Endodermal cell (in vitro differentiated cells): ENCODE measurements at regions not wholly inside any gene's neighbourhood (a gene's known extent, or its start where the extent isn't known, plus 50 kb on each side); places are given as distances from the start of the nearest gene placed in this dataset.
A peak's percentile ranks its signal among the peaks of the same experiment; 100 is the strongest.

ENCODE experiments used
- DNase-seq: peaks from one replicate; pipeline ENCODE4 v3.0.0-alpha.2; 2017
- H3K27ac ChIP-seq: 2 replicates; pipeline ENCODE4 v1.5.1; 2013; ENCODE audit warnings: mild to moderate bottlenecking, low read depth, low read length, moderate library complexity
- H3K27me3 ChIP-seq: 2 replicates; pipeline ENCODE4 v1.6.1; 2013; ENCODE audit warnings: mild to moderate bottlenecking, low read length, moderate library complexity; ENCODE audit not compliant: insufficient read depth, control insufficient read depth, poor library complexity, severe bottlenecking
- H3K36me3 ChIP-seq: 2 replicates; pipeline ENCODE4 v1.7.0; 2013; ENCODE audit warnings: mild to moderate bottlenecking, low read length, moderate library complexity; ENCODE audit not compliant: control insufficient read depth, insufficient read depth
- H3K4me1 ChIP-seq: one replicate; pipeline ENCODE4 v1.7.0; 2013; ENCODE audit warnings: low read length; ENCODE audit not compliant: control insufficient read depth, insufficient read depth
- H3K4me3 ChIP-seq: 2 replicates; pipeline ENCODE4 v1.5.1; 2013; ENCODE audit warnings: mild to moderate bottlenecking, low read length, moderate library complexity
- H3K9ac ChIP-seq: 2 replicates; pipeline ENCODE4 v1.6.1; 2013; ENCODE audit warnings: mild to moderate bottlenecking, low read length, moderate library complexity; ENCODE audit not compliant: poor library complexity, severe bottlenecking; ENCODE audit errors: extremely low read depth
- H3K9me3 ChIP-seq: 2 replicates; pipeline ENCODE4 v1.6.1; 2013; ENCODE audit warnings: mild to moderate bottlenecking, low read length, moderate library complexity; ENCODE audit not compliant: control insufficient read depth
- H3K27ac Mint-ChIP-seq: 2 replicates; pipeline ENCODE4 v1.8.0; 2020; ENCODE audit warnings: mixed read lengths
- H3K27me3 Mint-ChIP-seq: 2 replicates; pipeline ENCODE4 v1.8.0; 2021; ENCODE audit warnings: mild to moderate bottlenecking, mixed read lengths; ENCODE audit not compliant: insufficient read depth
- H3K36me3 Mint-ChIP-seq: 2 replicates; pipeline ENCODE4 v1.8.0; 2020; ENCODE audit warnings: low read depth, mixed read lengths
- H3K4me1 Mint-ChIP-seq: 2 replicates; pipeline ENCODE4 v1.8.0; 2020; ENCODE audit warnings: mixed read lengths
- H3K4me3 Mint-ChIP-seq: 2 replicates; pipeline ENCODE4 v1.8.0; 2020; ENCODE audit warnings: mild to moderate bottlenecking, moderate library complexity, mixed read lengths
- H3K9me3 Mint-ChIP-seq: 2 replicates; pipeline ENCODE4 v1.8.0; 2020; ENCODE audit warnings: mild to moderate bottlenecking, mixed read lengths
- WGBS, 2 experiments: methylation state at CpG; one replicate each; pipeline versions ENCODE4 v1.1.5 to v1.1.7; 2013; ENCODE audit warnings: missing lambda C conversion rate in 2 of 2, mixed read lengths in 1 of 2; ENCODE audit not compliant: insufficient coverage in 1 of 2, insufficient read length in 1 of 2; 5-methylcytosine and 5-hydroxymethylcytosine counted together
- TF ChIP-seq, protein P1 (sequence below): fragments of 200-600 bp; sonication (generic); conservative IDR thresholded peaks from 2 replicates; pipeline ENCODE4 v1.5.0; 2021; ENCODE audit warnings: antibody characterized with exemption, mild to moderate bottlenecking

- no peak overlapping the region for H3K4me3 ChIP-seq
- H3K9me3 ChIP-seq: no peaks in the 10 kb centered on the region
- H3K4me1 ChIP-seq: no peaks in the 10 kb centered on the region
- no peak overlapping the region for H3K4me3 Mint-ChIP-seq
- H3K36me3 Mint-ChIP-seq: no peaks in the 10 kb centered on the region
- peaks cover 2% of the 10 kb centered on the region for H3K4me1 Mint-ChIP-seq
- H3K9me3 Mint-ChIP-seq: peaks cover 11% of the 10 kb centered on the region
- 93 to 100% methylated on average over 1 of the region's 1 CpG for WGBS, 2 experiments
- no peak overlapping the region for H3K27ac Mint-ChIP-seq
- no peak overlapping the region for H3K9ac ChIP-seq
- TF ChIP-seq, protein P1, sequence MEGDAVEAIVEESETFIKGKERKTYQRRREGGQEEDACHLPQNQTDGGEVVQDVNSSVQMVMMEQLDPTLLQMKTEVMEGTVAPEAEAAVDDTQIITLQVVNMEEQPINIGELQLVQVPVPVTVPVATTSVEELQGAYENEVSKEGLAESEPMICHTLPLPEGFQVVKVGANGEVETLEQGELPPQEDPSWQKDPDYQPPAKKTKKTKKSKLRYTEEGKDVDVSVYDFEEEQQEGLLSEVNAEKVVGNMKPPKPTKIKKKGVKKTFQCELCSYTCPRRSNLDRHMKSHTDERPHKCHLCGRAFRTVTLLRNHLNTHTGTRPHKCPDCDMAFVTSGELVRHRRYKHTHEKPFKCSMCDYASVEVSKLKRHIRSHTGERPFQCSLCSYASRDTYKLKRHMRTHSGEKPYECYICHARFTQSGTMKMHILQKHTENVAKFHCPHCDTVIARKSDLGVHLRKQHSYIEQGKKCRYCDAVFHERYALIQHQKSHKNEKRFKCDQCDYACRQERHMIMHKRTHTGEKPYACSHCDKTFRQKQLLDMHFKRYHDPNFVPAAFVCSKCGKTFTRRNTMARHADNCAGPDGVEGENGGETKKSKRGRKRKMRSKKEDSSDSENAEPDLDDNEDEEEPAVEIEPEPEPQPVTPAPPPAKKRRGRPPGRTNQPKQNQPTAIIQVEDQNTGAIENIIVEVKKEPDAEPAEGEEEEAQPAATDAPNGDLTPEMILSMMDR: no peak
- H3K27me3 Mint-ChIP-seq: no peaks in the 10 kb centered on the region
- no peak for DNase-seq
- no peaks in the 10 kb centered on the region for H3K27me3 ChIP-seq
- H3K36me3 ChIP-seq: no peaks in the 10 kb centered on the region
- no peak overlapping the region for H3K27ac ChIP-seq
Measured at GRCh38 chr15:37217567-37217966, 117.2 kb upstream of the MEIS2 start.

- H3K27ac Mint-ChIP-seq: no peak overlapping the region
- H3K27ac ChIP-seq: no peak overlapping the region
- no peak overlapping the region for H3K9ac ChIP-seq
- peaks cover 11% of the 10 kb centered on the region for H3K9me3 Mint-ChIP-seq
- H3K36me3 ChIP-seq: no peaks in the 10 kb centered on the region
- H3K4me3 Mint-ChIP-seq: no peak overlapping the region
- TF ChIP-seq, protein P1: no peak
- H3K9me3 ChIP-seq: no peaks in the 10 kb centered on the region
- no peaks in the 10 kb centered on the region for H3K27me3 ChIP-seq
- H3K4me3 ChIP-seq: no peak overlapping the region
- no peak for DNase-seq
- H3K4me1 ChIP-seq: no peaks in the 10 kb centered on the region
- peaks cover 2% of the 10 kb centered on the region for H3K4me1 Mint-ChIP-seq
- no peaks in the 10 kb centered on the region for H3K36me3 Mint-ChIP-seq
- WGBS, 2 experiments: 84 to 93% methylated on average over 2 to 4 of the region's 4 CpGs
- H3K27me3 Mint-ChIP-seq: no peaks in the 10 kb centered on the region
Measured at GRCh38 chr15:37218351-37218916, 118.1 kb upstream of the MEIS2 start.

GRCh38 chr15:37219211-37219701, 118.9 kb upstream of the MEIS2 start:
- Histone ChIP-seq H3K9me3 (no peaks in the 10 kb centered on the region), H3K27ac (no peak overlapping the region), H3K9ac (no peak overlapping the region), H3K4me3 (no peak overlapping the region), H3K4me1 (no peaks in the 10 kb centered on the region), H3K27me3 (no peaks in the 10 kb centered on the region), H3K36me3 (no peaks in the 10 kb centered on the region)
- Mint-ChIP-seq H3K4me3 (no peak overlapping the region), H3K36me3 (no peaks in the 10 kb centered on the region), H3K27me3 (no peaks in the 10 kb centered on the region), H3K9me3 (peaks cover 6% of the 10 kb centered on the region), H3K4me1 (peaks cover 2% of the 10 kb centered on the region), H3K27ac (no peak overlapping the region)
- DNase-seq: peak; percentile 47
- WGBS, 2 experiments: 95 to 100% methylated on average over 2 of the region's 2 CpGs
- TF ChIP-seq, protein P1: peak; percentile 45
